H9 (cell line): ENCODE measurements at regions not wholly inside any gene's neighbourhood (a gene's known extent, or its start where the extent isn't known, plus 50 kb on each side); places are given as distances from the start of the nearest gene placed in this dataset.
"Not testable (repeated sequence)": the region's sequence is repeated elsewhere in the genome, so short reads cannot be mapped to it uniquely, and the experiment has no call there.

Source experiments
- DNase-seq: peaks from one replicate; pipeline ENCODE4 v3.0.0-alpha.2; 2017
- H2AFZ ChIP-seq: one replicate; pipeline ENCODE4 v1.6.1; 2013; ENCODE audit warnings: mild to moderate bottlenecking, low read length, control low read depth, moderate library complexity
- H2AK5ac ChIP-seq: 2 replicates; pipeline ENCODE4 v1.6.1; 2013; ENCODE audit warnings: low read length, control low read depth, mixed read lengths; ENCODE audit not compliant: insufficient read length
- H2BK120ac ChIP-seq: one replicate; pipeline ENCODE4 v1.6.1; 2013; ENCODE audit warnings: low read depth, mild to moderate bottlenecking, low read length, control low read depth, inconsistent platforms; ENCODE audit not compliant: poor library complexity, severe bottlenecking
- H2BK12ac ChIP-seq: 2 replicates; pipeline ENCODE4 v1.6.1; 2013; ENCODE audit warnings: low read length, control low read depth, mixed read lengths, low read depth; ENCODE audit not compliant: insufficient read length
- H2BK15ac ChIP-seq: 2 replicates; pipeline ENCODE4 v1.6.1; 2013; ENCODE audit warnings: low read depth, low read length, control low read depth
- H2BK20ac ChIP-seq: one replicate; pipeline ENCODE4 v1.6.1; 2013; ENCODE audit warnings: low read depth, mild to moderate bottlenecking, low read length, control low read depth, inconsistent platforms; ENCODE audit not compliant: poor library complexity, severe bottlenecking
- H2BK5ac ChIP-seq: 2 replicates; pipeline ENCODE4 v1.6.1; 2013; ENCODE audit warnings: low read length, control low read depth, mixed read lengths; ENCODE audit not compliant: insufficient read length
- H3K14ac ChIP-seq: 2 replicates; pipeline ENCODE4 v1.6.1; 2013; ENCODE audit warnings: low read length, control low read depth; ENCODE audit not compliant: insufficient read depth
- H3K18ac ChIP-seq: 2 replicates; pipeline ENCODE4 v1.6.1; 2013; ENCODE audit warnings: low read depth, mild to moderate bottlenecking, mixed read lengths, low read length, control low read depth; ENCODE audit not compliant: insufficient read length
- H3K23ac ChIP-seq: 2 replicates; pipeline ENCODE4 v1.6.1; 2013; ENCODE audit warnings: low read length, control low read depth, mixed read lengths, low read depth; ENCODE audit not compliant: insufficient read length
- H3K23me2 ChIP-seq: 2 replicates; pipeline ENCODE4 v1.6.1; 2013; ENCODE audit warnings: low read depth, mild to moderate bottlenecking, mixed read lengths, low read length, control low read depth; ENCODE audit not compliant: insufficient read length, poor library complexity, severe bottlenecking
- H3K27ac ChIP-seq: 2 replicates; pipeline ENCODE4 v1.5.1; 2013; ENCODE audit warnings: low read length, control low read depth, mixed read lengths, low read depth; ENCODE audit not compliant: insufficient read length
- H3K27me3 ChIP-seq: 2 replicates; pipeline ENCODE4 v1.6.1; 2013; ENCODE audit warnings: low read length, control low read depth, inconsistent platforms; ENCODE audit not compliant: insufficient read depth
- H3K4ac ChIP-seq: 2 replicates; pipeline ENCODE4 v1.6.1; 2013; ENCODE audit warnings: low read depth, mild to moderate bottlenecking, control low read depth, inconsistent platforms, low read length, moderate library complexity
- H3K4me1 ChIP-seq: 2 replicates; pipeline ENCODE4 v1.6.1; 2013; ENCODE audit warnings: low read length, control low read depth, inconsistent platforms; ENCODE audit not compliant: insufficient read depth
- H3K4me2 ChIP-seq: 2 replicates; pipeline ENCODE4 v1.6.1; 2013; ENCODE audit warnings: low read length, control low read depth, mixed read lengths; ENCODE audit not compliant: insufficient read length, insufficient read depth
- H3K56ac ChIP-seq: 2 replicates; pipeline ENCODE4 v1.6.1; 2013; ENCODE audit warnings: low read depth, mild to moderate bottlenecking, mixed read lengths, low read length, control low read depth; ENCODE audit not compliant: insufficient read length
- H3K79me1 ChIP-seq: 2 replicates; pipeline ENCODE4 v1.6.1; 2013; ENCODE audit warnings: low read depth, mild to moderate bottlenecking, moderate library complexity, low read length, control low read depth, inconsistent platforms; ENCODE audit not compliant: insufficient read depth, poor library complexity, severe bottlenecking
- H3K79me2 ChIP-seq: 2 replicates; pipeline ENCODE4 v1.6.1; 2013; ENCODE audit warnings: low read length, control low read depth, inconsistent platforms; ENCODE audit not compliant: insufficient read depth
- H3K9ac ChIP-seq: 2 replicates; pipeline ENCODE4 v1.6.1; 2013; ENCODE audit warnings: low read length, control low read depth, mixed read lengths; ENCODE audit not compliant: insufficient read length; ENCODE audit errors: extremely low read depth
- H3K9me3 ChIP-seq: one replicate; pipeline ENCODE4 v1.6.1; 2013; ENCODE audit warnings: low read depth, low read length, inconsistent platforms; ENCODE audit not compliant: control insufficient read depth
- H3T11ph ChIP-seq: one replicate; pipeline ENCODE4 v1.6.1; 2013; ENCODE audit warnings: mild to moderate bottlenecking, low read length, control low read depth, inconsistent platforms
- H4K20me1 ChIP-seq: one replicate; pipeline ENCODE4 v1.6.1; 2013; ENCODE audit not compliant: control insufficient read depth, insufficient read length, insufficient read depth
- H4K5ac ChIP-seq: 2 replicates; pipeline ENCODE4 v1.6.1; 2013; ENCODE audit warnings: low read depth, mild to moderate bottlenecking, mixed read lengths, low read length, control low read depth; ENCODE audit not compliant: insufficient read length
- H4K8ac ChIP-seq: replicated peaks from 2 replicates; pipeline ENCODE4 v1.6.1; 2013; ENCODE audit warnings: low read length, control low read depth, mixed read lengths, low read depth; ENCODE audit not compliant: insufficient read length
- H4K91ac ChIP-seq: 2 replicates; pipeline ENCODE4 v1.6.1; 2013; ENCODE audit warnings: low read depth, mild to moderate bottlenecking, moderate library complexity, mixed read lengths, low read length, control low read depth; ENCODE audit not compliant: insufficient read length
- H3K27ac Mint-ChIP-seq, 3 experiments: 2 replicates in 2 of 3; 3 replicates in 1 of 3; pipeline ENCODE4 v1.8.0; 2020 to 2021; ENCODE audit warnings: mixed read lengths in 3 of 3, mild to moderate bottlenecking in 1 of 3, moderate library complexity in 1 of 3
- H3K27me3 Mint-ChIP-seq: 2 replicates; pipeline ENCODE4 v1.8.0; 2021; ENCODE audit warnings: low read depth, mild to moderate bottlenecking, moderate library complexity, mixed read lengths
- H3K36me3 Mint-ChIP-seq, 3 experiments: 2 replicates in 2 of 3; 3 replicates in 1 of 3; pipeline ENCODE4 v1.8.0; 2020 to 2021; ENCODE audit warnings: low read depth in 3 of 3, mixed read lengths in 3 of 3; ENCODE audit not compliant: insufficient read depth in 1 of 3
- H3K4me1 Mint-ChIP-seq, 2 experiments: 2 replicates each; pipeline ENCODE4 v1.8.0; 2020; ENCODE audit warnings: mixed read lengths in 2 of 2
- H3K4me3 Mint-ChIP-seq, 2 experiments: 2 replicates in 1 of 2; 3 replicates in 1 of 2; pipeline ENCODE4 v1.8.0; 2020 to 2021; ENCODE audit warnings: mild to moderate bottlenecking in 2 of 2, mixed read lengths in 2 of 2, moderate library complexity in 1 of 2
- H3K9me3 Mint-ChIP-seq, 2 experiments: 2 replicates in 1 of 2; 3 replicates in 1 of 2; pipeline ENCODE4 v1.8.0; 2020; ENCODE audit warnings: mild to moderate bottlenecking in 2 of 2, mixed read lengths in 2 of 2, moderate library complexity in 1 of 2
- WGBS: extraction: QIAGEN DNeasy Blood & Tissue Kit; methylation state at CpG from one replicate; pipeline ENCODE4 v1.1.7; 2013; ENCODE audit warnings: missing lambda C conversion rate, low lambda C conversion rate, mixed read lengths; ENCODE audit not compliant: insufficient read length; ENCODE audit errors: extremely low coverage; 5-methylcytosine and 5-hydroxymethylcytosine counted together

DNA sequence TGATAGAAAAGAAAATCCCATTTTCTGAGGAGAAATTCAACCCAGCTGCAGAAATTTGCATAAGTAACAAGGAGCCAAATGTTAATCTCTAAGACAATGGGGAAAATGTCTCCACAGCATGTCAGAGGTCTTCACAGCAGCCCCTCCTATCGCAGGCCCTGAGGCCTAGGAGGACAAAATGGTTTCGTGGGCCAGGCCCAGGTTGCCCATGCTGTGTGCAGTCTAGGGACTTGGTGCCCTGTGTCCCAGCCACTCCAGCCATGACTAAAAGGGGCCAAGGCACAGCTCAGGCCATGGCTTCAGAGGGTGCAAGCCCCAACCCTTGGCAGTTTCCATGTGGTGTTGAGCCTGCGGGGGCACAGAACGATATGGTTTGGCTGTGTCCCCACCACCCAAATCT, 369.0 kb downstream of the ZIC3 start:
- H3K9me3 Mint-ChIP-seq = peaks cover 63 to 75% of the 10 kb centered on the region in 2 experiments

More for the DNA sequence above, 369.0 kb downstream of the ZIC3 start:
- H3K27me3 Mint-ChIP-seq, H3K79me2 ChIP-seq, H3K9me3 ChIP-seq, H2AFZ ChIP-seq, H2BK5ac ChIP-seq, H3K23ac ChIP-seq, H3K18ac ChIP-seq, H3K56ac ChIP-seq, H2BK15ac ChIP-seq, H4K5ac ChIP-seq, H3K27ac Mint-ChIP-seq, H4K91ac ChIP-seq, H2BK12ac ChIP-seq, H3K23me2 ChIP-seq, H2AK5ac ChIP-seq, H3K4me1 ChIP-seq, H3K9ac ChIP-seq, H3K27ac ChIP-seq, H3K27me3 ChIP-seq, H3T11ph ChIP-seq, H3K4ac ChIP-seq, H4K20me1 ChIP-seq, H3K4me3 Mint-ChIP-seq, H2BK20ac ChIP-seq, H2BK120ac ChIP-seq, H3K79me1 ChIP-seq, H3K4me2 ChIP-seq, H4K8ac ChIP-seq, DNase-seq, H3K14ac ChIP-seq: not testable (repeated sequence)
- H3K4me1 Mint-ChIP-seq = peaks cover 12 to 13% of the 10 kb centered on the region in 2 experiments
- no CpG with 5 or more reads among the region's 4 CpGs for whole genome bisulfite sequencing
- H3K36me3 Mint-ChIP-seq = peaks cover 22 to 38% (median 23%) of the 10 kb centered on the region in 3 experiments
